ENCODE measurements at regions not wholly inside any gene's neighbourhood (a gene's known extent, or its start where the extent isn't known, plus 50 kb on each side); places are given as distances from the start of the nearest gene placed in this dataset.

- no peak for DNase-seq
These were observed 266.2 kb downstream of the OLFM3 start for GRCh38 chr1:101730559-101730958.

- no peak for DNase-seq
These were observed 264.5 kb downstream of the OLFM3 start for GRCh38 chr1:101732261-101732660.

- no peak for DNase-seq
These were observed 263.4 kb downstream of the OLFM3 start for GRCh38 chr1:101733340-101733739.

- no peak for DNase-seq
These were observed 258.3 kb downstream of the OLFM3 start for GRCh38 chr1:101738475-101738874.

GRCh38 chr1:101739146-101739545 lies 257.6 kb downstream of the OLFM3 start:
- no peak for DNase-seq

GRCh38 chr1:101739826-101740330 lies 256.8 kb downstream of the OLFM3 start:
- DNase-seq = no peak

GRCh38 chr1:101741910-101742309 lies 254.8 kb downstream of the OLFM3 start:
- no peak for DNase-seq

- no peak for DNase-seq
These were observed 254.2 kb downstream of the OLFM3 start for GRCh38 chr1:101742509-101742908.

- DNase-seq = no peak
These were observed 251.0 kb downstream of the OLFM3 start for GRCh38 chr1:101745551-101746270.

- no peak for DNase-seq
These were observed 248.6 kb downstream of the OLFM3 start for GRCh38 chr1:101748077-101748476.

All from NCI-H2081 treated with DMSO at 0.1 percent for 48 hours (cell line).